Natural killer cell (primary cell): ENCODE measurements at regions not wholly inside any gene's neighbourhood (a gene's known extent, or its start where the extent isn't known, plus 50 kb on each side); places are given as distances from the start of the nearest gene placed in this dataset.
"Not testable (repeated sequence)": the region's sequence is repeated elsewhere in the genome, so short reads cannot be mapped to it uniquely, and the experiment has no call there.

Experiments used
- ATAC-seq, 3 donors: fragments of 150-1000 bp in 2 of 3; fragments of 200-7000 bp in 1 of 3; cut with Tn5 transposase; 1 replicate in 1 of 3; 2 replicates in 2 of 3; pipeline ENCODE4 v1.10.0; 2021; ENCODE audit warnings: mild to moderate bottlenecking in 2 of 3, moderate library complexity in 2 of 3
- DNase-seq, 2 donors: peaks; one replicate each; pipeline versions ENCODE4 v3.0.0 to v3.0.0-alpha.2; 2013 to 2021; ENCODE audit warnings: mixed read lengths in 1 of 2
- H3K27ac ChIP-seq: one replicate; pipeline ENCODE4 v1.5.1; 2013; ENCODE audit warnings: mild to moderate bottlenecking, low read length
- H3K27me3 ChIP-seq: one replicate; pipeline ENCODE4 v1.6.1; 2013; ENCODE audit warnings: low read length; ENCODE audit not compliant: control insufficient read depth, insufficient read depth
- H3K36me3 ChIP-seq: one replicate; pipeline ENCODE4 v1.6.1; 2013; ENCODE audit warnings: low read length; ENCODE audit not compliant: control insufficient read depth, insufficient read depth
- H3K4me1 ChIP-seq: one replicate; pipeline ENCODE4 v1.6.1; 2013; ENCODE audit warnings: low read length; ENCODE audit not compliant: control insufficient read depth, insufficient read depth
- H3K4me3 ChIP-seq: one replicate; pipeline ENCODE4 v1.5.1; 2013; ENCODE audit warnings: low read length
- H3K9me3 ChIP-seq: one replicate; pipeline ENCODE4 v1.6.1; 2013; ENCODE audit warnings: low read length; ENCODE audit not compliant: control insufficient read depth, insufficient read depth
- H3K27ac Mint-ChIP-seq, 2 donors: one replicate each; pipeline ENCODE4 v1.8.0; 2022; ENCODE audit warnings: mild to moderate bottlenecking in 2 of 2, mixed read lengths in 2 of 2, moderate library complexity in 1 of 2
- H3K27me3 Mint-ChIP-seq, 2 donors: one replicate each; pipeline ENCODE4 v1.8.0; 2022; ENCODE audit warnings: low read depth in 2 of 2, mixed read lengths in 2 of 2
- H3K36me3 Mint-ChIP-seq: one replicate; pipeline ENCODE4 v1.8.0; 2022; ENCODE audit warnings: mixed read lengths
- H3K4me1 Mint-ChIP-seq, 2 donors: one replicate each; pipeline ENCODE4 v1.8.0; 2022; ENCODE audit warnings: mixed read lengths in 2 of 2
- H3K4me3 Mint-ChIP-seq: one replicate; pipeline ENCODE4 v1.8.0; 2022; ENCODE audit warnings: mild to moderate bottlenecking, moderate library complexity, mixed read lengths
- H3K9me3 Mint-ChIP-seq, 2 donors: one replicate each; pipeline ENCODE4 v1.8.0; 2022; ENCODE audit warnings: mixed read lengths in 2 of 2
- CTCF ChIP-seq: fragments of 200-600 bp; IDR thresholded peaks from one replicate; pipeline ENCODE4 v1.8.0; 2022; ENCODE audit warnings: antibody characterized with exemption
- WGBS: methylation state at CpG from one replicate; pipeline ENCODE4 v1.1.7; 2013; ENCODE audit warnings: missing lambda C conversion rate; ENCODE audit not compliant: insufficient coverage; 5-methylcytosine and 5-hydroxymethylcytosine counted together
- intact Hi-C: fragments of 100-400 bp; cut with micrococcal nuclease; formaldehyde crosslinking; loops from one replicate; pipeline ENCODE4 v1.14.2; 2022

DNA sequence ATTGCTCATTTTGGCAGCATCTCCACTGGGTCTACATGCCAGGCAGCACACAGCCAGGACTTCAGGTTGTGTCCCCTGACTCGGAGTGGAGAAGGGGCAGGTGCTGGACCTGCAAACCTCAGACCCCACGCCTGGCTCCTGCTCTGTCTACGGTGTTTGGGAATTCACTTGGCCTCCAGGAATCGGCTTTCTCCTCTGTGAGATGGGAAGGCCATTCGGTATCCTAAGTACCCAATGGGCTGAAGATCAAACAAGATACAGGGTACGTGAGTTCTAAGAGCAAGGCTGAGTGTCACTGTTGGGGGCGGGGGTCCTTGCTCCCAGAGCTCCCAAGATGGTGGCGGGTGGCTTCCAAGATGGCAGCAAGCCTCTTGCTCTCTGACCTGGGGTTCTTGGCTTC, 73.2 kb upstream of the EN2 start:
- no peaks in the 10 kb centered on the region for H3K36me3 ChIP-seq
- Mint-ChIP-seq H3K27me3 (peaks cover 48 to 56% of the 10 kb centered on the region in 2 donors), H3K4me3 (no peak overlapping the region), H3K9me3 (no peaks in the 10 kb centered on the region), H3K36me3 (no peaks in the 10 kb centered on the region), H3K27ac (no peak overlapping the region), H3K4me1 (peaks cover 11 to 18% of the 10 kb centered on the region in 2 donors)
- no peaks in the 10 kb centered on the region for H3K9me3 ChIP-seq
- 85% methylated on average over 8 of the region's 8 CpGs for WGBS
- no peak overlapping the region for H3K4me3 ChIP-seq
- ATAC-seq (no peak), DNase-seq (no peak)
- no peak for TF ChIP-seq CTCF
- intact Hi-C loops: loop anchor here (5.0 kb wide), 1 partner anchor 148 kb away; no protein-coding TSS in a partner anchor
- H3K27ac ChIP-seq: no peak overlapping the region
- H3K27me3 ChIP-seq: peaks cover 22% of the 10 kb centered on the region
- peaks cover 9% of the 10 kb centered on the region for H3K4me1 ChIP-seq

DNA sequence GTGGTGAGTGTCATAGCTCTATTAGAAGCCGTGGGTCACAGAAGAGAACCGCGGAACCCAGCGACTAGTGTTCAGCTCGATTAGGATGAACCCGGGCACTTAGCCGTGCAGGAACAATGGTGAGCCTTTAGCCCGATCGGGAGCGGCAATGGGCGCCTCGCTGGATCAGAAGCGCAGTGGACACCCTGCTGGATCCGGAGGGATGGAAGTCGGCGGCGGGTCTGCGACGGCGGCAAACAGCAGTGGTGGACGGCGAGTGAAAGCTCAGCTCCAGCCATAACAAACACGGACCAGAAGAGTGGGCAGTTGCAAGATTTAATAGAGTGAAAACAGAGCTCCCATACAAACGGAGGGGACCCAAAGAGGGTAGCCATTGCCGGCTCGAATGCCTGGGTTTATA, 72.7 kb upstream of the EN2 start:
- H3K9me3 Mint-ChIP-seq, H3K36me3 ChIP-seq, H3K9me3 ChIP-seq, ATAC-seq, H3K4me3 Mint-ChIP-seq, intact Hi-C loops, DNase-seq, H3K4me1 ChIP-seq, H3K27ac ChIP-seq, H3K27ac Mint-ChIP-seq, H3K36me3 Mint-ChIP-seq, H3K4me3 ChIP-seq: not testable (repeated sequence)
- 90% methylated on average over 26 of the region's 26 CpGs for WGBS
- H3K4me1 Mint-ChIP-seq: peaks cover 9 to 14% of the 10 kb centered on the region in 2 donors
- H3K27me3 ChIP-seq: peaks cover 18% of the 10 kb centered on the region
- peaks cover 43 to 52% of the 10 kb centered on the region in 2 donors for H3K27me3 Mint-ChIP-seq

DNA sequence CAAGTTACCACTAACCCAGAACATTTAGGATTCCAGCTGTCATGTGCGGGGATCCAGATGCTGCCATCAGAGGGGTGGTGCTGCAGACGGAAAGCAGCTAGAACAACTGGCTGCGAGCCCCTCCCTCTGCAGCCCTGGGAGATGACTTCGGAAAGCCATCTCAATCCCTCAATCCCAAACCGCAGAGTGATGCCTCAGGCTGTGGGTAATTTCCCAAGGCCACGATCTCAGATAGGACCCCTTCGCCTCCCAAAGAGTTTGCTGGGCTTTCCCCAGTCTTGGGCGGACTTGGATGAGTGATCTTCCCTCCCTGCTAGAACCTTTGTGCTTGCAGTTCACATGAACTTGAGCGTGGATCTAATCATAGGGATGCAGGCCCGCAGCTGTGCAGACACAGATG, 71.3 kb upstream of the EN2 start:
- Mint-ChIP-seq H3K27me3 (peaks cover 35 to 42% of the 10 kb centered on the region in 2 donors), H3K9me3 (no peaks in the 10 kb centered on the region), H3K27ac (no peak overlapping the region), H3K4me3 (no peak overlapping the region), H3K36me3 (no peaks in the 10 kb centered on the region), H3K4me1 (peaks cover 4 to 6% of the 10 kb centered on the region in 2 donors)
- peaks cover 6% of the 10 kb centered on the region for H3K27me3 ChIP-seq
- H3K27ac ChIP-seq: no peak overlapping the region
- H3K4me1 ChIP-seq: peaks cover 5% of the 10 kb centered on the region
- no peaks in the 10 kb centered on the region for H3K36me3 ChIP-seq
- no peaks in the 10 kb centered on the region for H3K9me3 ChIP-seq
- TF ChIP-seq CTCF: no peak
- 82% methylated on average over 10 of the region's 10 CpGs for WGBS
- intact Hi-C loops: no loop called here
- ATAC-seq (no peak), DNase-seq (no peak)
- H3K4me3 ChIP-seq: no peak overlapping the region

- no peaks in the 10 kb centered on the region for H3K36me3 ChIP-seq
- ATAC-seq (no peak), DNase-seq (no peak)
- intact Hi-C loops: no loop called here
- 61% methylated on average over 16 of the region's 16 CpGs for WGBS
- H3K4me3 Mint-ChIP-seq: no peak overlapping the region
- peaks cover 0 to under 1% of the 10 kb centered on the region in 2 donors for H3K4me1 Mint-ChIP-seq
- no peaks in the 10 kb centered on the region for H3K9me3 ChIP-seq
- H3K4me1 ChIP-seq: no peaks in the 10 kb centered on the region
- peaks cover 3% of the 10 kb centered on the region for H3K27me3 ChIP-seq
- peaks cover 31 to 37% of the 10 kb centered on the region in 2 donors for H3K27me3 Mint-ChIP-seq
- no peak for TF ChIP-seq CTCF
- no peak overlapping the region for H3K27ac ChIP-seq
- no peaks in the 10 kb centered on the region for H3K36me3 Mint-ChIP-seq
- no peak overlapping the region for H3K27ac Mint-ChIP-seq
- no peaks in the 10 kb centered on the region for H3K9me3 Mint-ChIP-seq
- no peak overlapping the region for H3K4me3 ChIP-seq
These were observed 70.8 kb upstream of the EN2 start for GRCh38 chr7:155387066-155387620.
